HG03342 (cell line): ENCODE measurements at regions not wholly inside any gene's neighbourhood (a gene's known extent, or its start where the extent isn't known, plus 50 kb on each side); places are given as distances from the start of the nearest gene placed in this dataset.

ENCODE experiments used
- ATAC-seq: cut with Tn5 transposase; IDR thresholded peaks from one replicate; pipeline ENCODE4 v1.9.1; 2021; ENCODE audit warnings: mild to moderate bottlenecking, moderate library complexity; ENCODE audit not compliant: unreplicated experiment

DNA sequence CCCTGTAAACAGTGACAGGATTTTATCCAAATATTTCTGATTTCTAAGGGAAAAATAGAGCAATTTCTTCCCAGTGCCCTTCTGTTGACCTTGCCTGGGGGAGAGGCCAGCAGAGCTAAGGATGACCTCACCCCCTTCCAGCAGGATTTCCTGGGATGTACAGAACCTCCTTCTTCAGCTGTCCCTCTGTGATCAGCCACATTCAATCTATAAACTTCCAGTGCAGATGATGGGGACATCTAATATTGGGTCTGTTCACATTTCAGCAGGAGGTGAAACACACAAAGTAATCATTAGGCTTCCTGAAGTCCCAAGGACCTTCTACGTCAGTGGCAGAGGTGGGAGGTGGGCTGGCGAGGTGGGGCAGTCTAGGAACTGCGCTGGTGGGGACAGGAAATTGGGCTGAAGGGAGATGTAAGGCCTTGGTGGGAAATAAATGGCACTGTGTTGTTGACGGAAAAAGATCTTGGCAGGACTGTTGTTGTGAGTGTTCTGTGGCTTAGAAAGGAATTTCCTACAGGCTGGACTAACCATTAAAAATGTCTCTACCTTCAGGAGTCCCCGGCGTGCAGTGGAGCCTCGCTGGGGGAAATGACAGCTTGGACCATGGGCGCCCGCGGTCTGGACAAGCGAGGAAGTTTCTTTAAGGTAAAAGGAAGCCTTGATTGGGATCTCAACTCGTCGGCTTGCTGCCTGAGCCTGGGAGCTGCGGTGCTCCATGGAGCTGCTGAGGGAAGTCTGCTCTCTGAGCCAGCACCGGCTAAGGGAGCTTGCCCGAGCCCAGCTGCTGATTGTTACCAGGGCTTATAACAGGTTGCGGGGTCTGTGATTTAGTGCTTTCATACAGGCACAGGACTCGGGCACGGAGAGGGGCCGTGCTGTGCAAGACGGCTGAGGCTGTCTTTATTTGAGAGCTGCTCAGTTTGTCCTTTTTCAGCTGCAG, 127.9 kb upstream of the NAA20 start:
- ATAC-seq: no peak

DNA sequence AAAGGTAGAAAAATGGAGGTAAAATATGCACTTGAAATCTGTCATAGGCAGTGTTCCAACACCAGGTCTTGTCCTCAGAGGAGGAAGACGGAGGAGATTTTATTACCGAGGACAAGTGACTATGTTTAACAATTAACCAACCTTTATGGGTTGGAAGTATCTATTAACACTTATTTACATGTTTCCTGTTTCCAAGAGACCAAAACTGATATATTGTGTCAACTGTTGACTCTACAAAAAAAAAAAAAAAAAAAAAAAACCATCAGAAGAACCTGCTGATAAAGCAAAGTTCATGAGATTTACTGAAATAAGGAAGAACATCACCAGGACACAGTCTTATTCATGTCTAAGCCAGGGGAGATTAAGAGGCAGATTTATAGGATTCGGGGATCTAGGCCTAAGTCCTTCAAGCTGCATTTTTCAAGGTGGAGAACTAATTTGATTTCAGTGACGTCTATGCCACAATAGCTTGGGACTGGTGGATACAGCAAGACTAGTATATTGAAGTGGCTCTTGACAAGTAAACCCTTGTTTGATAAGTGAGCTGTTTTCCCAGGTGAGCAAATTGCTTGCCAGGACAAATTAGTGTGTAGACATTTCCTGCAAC, 126.6 kb upstream of the NAA20 start:
- no peak for ATAC-seq

DNA sequence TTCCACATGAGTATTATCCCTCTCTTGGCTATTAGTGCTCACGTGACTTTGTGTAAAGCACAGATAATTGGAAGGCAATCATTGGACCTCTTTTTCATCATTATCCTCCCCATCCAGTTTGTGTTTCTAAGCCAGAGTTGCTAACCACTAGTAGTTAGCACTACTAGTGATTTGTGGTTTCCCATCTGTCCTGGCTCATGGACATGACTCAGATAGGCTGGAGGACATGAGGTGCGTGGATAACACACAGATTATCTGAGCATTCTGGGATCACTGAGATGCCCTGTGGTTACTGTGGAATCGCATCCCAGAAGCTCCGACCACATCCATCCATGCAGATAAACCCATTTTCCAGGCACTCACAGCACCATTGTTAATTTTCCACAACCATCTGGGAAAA, 123.8 kb upstream of the NAA20 start:
- no peak for ATAC-seq

DNA sequence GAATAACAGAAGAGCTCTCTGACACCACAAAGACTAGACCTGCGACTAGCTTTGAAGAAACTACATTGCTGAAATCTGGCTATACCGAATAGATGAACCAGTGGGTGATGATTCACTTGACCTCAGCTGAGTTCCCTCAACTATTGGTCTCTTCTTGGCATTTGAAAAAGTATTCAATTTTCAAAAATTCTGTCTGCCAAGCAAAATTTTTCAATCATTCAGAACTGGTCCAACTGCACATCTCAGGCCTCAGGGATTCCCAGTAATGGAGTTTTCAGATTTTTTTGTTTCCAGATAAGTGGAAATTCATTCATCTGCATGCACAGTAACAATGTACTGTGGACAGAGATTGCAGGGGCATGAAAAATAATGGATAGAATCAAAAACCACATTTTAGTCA, 121.4 kb upstream of the NAA20 start:
- ATAC-seq: no peak

DNA sequence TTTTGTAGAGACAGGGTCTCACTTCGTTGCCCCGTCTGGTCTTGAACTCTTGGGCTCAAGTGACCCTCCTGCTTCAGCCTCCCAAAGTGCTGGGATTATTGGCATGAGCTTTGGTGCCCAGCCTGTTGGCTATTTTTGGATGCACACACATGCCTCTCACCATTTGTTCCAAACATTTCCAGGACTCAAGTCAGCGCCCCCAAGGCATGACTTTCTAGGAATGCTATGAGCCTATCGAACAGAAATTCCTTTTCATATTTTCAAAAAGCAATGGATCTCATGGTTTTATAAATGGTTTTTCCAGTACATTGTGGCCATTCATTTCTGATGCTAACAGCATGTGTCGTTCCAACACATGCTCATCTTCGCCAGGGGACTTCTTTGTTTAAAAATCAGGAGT, 119.3 kb upstream of the NAA20 start:
- no peak for ATAC-seq

DNA sequence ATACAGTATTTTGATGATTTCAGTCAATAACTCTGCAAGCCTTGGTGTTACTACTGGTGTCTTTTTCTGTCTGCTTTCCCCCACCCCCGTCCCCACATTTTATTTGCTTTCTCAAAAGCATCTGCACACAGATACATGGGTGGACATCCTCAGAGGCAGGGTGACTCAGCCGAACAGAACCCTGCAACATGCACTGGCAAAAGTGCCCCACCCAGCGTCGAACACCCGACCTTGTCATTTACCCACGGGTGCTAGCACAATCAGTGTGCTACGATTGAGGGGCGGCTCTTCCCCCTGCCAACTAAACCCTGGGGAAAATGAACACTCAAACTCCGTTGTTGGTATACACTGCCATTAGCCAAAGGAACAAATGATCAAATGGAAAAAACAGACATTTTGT, 115.9 kb upstream of the NAA20 start:
- ATAC-seq: no peak

DNA sequence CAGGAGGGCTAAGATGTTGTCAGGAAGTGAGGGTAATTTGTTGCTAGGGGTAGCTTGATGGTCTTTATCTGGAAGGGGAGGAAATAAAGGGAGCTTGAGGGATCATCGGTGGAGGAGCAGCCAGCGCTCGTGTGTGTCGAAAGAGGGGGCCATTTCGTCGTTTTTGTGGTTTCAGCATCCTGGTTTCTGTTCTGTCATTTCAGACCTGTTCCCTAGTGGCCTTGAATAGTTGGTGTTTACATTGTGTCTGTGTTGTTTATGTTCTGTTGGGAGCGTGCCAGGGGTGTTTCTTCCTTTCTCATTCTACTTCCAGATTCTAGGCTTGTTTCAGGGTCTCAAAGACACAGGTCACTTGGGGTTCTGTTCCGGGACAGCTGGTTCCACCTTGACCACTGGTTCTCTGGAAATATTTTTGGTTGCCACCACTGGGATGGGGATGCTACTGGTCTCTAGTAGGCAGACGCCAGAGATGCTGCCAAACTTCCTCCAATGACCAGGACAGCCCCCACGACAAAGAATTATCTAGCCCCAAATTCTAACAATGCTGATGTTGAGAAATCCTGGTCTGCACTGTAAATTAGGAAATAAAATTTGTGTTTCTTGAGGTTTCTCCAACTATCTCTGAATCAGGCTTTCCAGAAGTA, 113.9 kb upstream of the NAA20 start:
- peak; percentile 76 for ATAC-seq

DNA sequence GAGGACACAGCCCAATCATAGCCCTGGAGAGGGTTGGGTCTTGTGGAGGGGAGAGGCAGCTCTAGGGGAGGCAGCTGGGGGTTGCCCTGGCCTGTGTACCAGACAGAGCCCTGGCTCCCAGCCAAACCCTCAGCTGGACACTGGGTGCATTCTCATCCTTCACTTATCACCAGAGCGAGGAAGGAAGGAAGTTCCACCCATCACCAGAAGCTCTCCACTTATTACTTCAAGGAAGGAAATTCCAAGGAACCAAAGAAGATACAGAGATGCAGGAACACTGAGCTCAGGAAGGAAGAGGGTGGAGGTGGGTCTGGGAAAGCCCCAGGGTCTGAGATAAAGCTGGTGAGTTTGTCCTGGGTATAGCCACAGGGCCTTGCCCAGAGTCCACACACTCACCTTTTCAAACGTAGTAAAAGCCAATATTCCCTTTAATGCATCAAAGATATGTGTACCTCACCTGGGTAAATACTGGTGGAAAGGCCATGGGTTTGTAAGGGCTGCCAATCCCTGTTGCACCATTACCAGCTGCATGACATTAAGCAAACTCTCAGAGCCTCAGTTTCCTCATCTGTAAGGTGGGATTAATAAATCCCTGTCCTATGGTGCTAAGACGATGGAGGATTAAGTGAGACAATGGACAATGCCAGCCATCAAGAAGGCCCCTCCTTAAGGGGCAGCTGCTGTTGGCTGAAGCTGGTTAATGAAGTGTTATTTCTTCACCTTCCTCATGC, 109.7 kb upstream of the NAA20 start:
- no peak for ATAC-seq

DNA sequence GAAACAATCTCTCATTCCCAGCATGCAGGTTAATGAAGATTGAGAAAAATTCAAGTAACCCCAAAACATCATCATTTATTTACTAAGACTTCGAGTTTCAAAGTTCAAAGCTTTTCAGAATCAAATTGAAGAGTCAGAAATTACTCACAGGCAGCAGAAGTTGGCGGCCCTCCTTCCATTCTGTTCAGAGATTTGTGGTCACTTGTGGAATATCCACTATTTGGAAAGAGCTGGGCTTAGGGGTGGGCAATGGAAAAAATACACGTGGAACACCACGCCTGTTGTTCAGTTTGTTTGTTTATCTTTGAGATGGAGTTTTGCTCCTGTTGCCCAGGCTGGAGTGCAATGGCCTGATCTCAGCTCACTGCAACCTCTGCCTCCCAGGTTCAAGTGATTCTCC, 108.6 kb upstream of the NAA20 start:
- no peak for ATAC-seq

DNA sequence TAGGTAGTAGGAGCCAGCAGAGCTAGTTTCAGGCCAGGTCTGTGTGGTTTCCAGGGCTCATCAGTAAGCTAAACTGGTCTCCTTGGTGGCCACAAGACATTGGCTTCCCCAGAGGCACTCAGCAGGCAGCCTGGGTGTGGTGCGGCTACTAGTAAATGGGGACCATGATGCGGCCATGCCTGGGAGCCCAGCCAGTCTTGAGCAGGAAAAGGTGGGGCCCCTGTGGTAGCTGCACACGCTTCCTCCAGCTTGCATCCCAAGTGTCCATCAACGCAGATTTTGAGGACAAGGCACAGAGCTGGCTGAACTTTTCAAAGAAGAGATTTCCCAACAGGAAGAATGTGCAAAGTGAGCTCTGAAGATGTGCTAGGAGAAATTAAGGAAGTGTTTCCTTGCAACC, 107.4 kb upstream of the NAA20 start:
- no peak for ATAC-seq

DNA sequence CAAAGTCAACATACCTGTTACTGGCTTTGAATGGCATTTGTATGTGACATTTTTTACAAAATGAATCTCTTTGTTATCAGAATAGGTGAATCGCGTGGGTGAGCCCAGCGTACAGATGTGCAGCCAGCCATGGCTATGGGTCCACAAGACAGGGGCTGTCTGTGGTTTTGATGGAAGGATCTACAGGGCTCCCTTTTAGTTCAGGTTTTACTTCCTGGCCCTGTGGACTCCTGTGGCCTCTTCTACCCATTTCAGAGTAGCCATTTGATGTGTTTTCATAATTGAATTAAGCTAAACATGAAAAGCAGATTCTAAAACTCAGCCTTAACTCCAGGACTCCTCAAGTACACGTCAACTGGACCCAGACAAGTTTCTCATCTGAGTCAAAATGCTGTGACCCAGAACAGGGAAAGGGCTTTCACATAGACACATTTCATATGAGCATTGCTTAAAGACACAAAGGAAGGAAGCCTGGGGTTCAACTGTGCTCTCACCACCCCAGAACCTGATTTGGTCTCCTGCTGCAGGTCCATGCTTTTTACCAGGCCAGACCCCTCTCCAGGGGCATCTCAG, 105.3 kb upstream of the NAA20 start:
- no peak for ATAC-seq

DNA sequence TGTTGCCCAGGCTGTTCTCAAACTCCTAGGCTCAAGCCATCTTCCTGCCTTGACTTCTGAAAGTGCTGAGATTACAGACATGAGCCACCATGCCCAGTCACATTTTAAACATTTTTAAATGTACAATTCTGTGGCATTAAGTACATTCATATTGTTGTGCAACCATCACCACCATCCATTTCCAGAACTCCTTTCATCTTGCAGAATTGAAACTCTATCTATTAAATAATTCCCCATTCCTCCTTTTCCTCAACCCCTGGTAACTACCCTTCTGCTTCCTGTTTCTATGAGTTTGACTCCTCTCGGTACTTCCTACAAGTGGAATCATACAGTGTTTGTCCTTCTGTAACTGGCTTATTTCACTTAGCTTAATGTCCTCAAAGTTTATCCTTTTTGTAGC, 103.8 kb upstream of the NAA20 start:
- no peak for ATAC-seq

DNA sequence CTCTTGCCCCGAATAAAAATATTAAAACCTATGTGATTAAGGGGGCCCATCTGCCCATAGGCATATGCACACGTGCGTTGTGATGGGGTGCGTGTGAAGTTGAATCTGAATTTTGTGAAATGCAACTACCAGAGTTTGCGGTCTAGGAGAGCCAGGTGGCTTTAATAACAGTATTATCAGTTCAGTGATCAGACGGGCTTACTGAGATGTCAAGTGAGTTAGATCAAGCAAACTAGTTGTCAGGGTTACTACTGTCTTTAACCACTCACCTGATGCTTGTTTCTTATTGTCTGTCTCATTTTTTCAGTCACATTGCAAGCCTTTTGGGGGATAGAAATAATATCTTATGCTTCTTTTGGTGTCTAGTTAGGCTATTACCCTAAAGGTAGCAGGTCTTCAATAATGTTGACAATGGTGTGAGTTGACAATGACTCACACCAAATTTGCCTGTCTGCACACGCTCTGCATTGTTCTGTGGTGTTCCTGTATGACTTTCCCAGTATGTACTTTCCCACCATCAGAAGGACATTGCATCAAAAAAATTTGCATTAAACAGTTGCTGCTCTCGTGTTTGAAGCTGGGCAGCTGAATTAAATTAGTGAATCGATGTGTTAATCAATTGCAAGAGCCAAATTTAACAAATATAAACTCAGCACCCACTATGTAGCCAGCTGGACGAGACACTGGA, 103.1 kb upstream of the NAA20 start:
- ATAC-seq: no peak

DNA sequence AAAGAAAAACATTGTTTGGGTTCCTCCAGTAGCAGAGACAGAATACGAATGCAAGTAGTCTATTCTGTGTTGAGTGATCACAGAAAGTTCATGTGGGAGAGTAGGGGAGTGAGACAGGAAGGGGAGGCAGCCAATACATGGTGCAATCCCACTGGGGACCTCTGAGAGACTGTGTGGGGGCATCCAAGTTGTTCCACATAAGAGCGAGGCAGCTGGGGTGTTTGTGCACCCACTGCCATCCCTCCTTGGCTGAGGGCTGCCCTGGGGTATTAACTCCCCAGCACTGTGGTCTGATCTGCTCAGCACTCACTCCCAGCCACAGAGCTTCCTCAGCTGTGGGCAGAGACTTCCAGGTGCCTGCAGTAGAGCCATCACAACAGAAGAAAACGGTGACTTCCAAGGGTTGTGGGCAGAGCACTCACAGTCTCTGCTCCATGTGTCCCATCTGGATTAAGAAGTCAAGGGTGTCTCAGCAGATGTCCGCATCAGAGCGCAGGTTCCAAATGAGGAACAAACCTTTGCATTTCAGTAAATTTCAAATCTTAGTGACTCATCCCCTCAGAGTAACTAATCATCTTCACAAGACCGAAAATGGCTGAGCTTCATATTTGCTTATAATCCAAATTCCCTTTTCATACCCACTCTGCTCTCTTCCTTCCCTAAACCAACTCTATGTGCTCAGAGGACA, 101.9 kb upstream of the NAA20 start:
- no peak for ATAC-seq

DNA sequence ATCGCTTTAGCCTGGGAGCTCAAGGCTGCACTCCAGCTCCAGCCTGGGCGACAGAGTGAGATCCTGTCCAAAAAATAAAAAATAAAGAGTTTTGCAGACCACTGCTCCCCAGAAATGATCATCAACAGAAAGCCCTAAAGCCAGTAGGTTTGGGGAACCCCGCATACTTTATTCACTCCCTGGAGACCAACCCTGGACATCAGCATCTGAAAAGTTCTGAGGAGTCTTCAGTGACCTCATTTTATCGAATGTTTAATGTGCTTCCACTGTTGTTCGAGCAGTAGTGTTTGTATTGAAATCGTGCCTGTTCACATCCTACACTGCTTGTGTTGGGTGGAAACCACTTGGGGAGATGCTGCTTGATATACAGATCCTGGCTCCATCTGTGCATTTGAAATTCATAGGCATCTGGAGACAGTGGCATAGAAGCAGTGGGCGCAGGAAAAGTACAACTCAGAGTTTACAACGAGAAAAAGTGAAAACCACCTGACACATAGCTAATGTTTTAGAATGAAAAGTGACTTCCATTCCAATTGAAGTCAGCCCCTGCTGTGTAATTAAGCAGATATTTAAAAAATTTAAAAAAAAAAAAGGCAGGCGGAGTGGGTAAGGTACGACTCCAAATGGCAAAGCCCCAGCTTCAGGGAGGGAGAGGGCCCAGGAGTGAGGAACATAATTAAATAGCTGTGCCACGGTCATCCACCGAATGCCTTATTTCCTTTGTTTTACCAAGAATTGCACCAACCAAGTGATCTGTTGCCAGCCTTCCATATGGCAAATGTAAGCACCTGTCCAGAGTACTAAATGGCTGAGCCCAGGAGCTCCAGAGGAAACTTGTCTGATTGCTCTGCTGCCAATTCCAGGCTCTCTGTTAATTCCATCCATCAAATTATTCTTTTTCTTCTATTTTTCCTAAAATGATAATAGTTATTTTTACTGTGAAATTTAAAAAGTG, 100.4 kb upstream of the NAA20 start:
- ATAC-seq: no peak

DNA sequence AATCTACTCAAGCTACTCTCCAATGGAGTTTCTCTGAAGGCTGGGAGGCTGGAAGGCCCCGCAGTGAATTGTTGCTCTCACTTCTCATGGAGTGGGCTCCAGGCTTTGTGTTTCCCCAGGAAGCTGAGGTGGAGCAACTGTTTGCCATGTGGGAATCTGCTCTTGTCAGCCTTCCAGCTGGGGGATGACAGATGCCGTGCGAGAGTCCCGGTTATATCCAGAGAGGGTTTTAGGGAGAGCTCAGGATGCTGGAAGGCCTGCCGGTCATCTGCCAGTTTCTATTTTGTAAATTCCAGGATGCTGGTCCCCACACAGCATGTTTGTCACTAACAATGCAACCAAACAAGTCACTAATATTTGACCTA, 98.2 kb upstream of the NAA20 start:
- no peak for ATAC-seq

DNA sequence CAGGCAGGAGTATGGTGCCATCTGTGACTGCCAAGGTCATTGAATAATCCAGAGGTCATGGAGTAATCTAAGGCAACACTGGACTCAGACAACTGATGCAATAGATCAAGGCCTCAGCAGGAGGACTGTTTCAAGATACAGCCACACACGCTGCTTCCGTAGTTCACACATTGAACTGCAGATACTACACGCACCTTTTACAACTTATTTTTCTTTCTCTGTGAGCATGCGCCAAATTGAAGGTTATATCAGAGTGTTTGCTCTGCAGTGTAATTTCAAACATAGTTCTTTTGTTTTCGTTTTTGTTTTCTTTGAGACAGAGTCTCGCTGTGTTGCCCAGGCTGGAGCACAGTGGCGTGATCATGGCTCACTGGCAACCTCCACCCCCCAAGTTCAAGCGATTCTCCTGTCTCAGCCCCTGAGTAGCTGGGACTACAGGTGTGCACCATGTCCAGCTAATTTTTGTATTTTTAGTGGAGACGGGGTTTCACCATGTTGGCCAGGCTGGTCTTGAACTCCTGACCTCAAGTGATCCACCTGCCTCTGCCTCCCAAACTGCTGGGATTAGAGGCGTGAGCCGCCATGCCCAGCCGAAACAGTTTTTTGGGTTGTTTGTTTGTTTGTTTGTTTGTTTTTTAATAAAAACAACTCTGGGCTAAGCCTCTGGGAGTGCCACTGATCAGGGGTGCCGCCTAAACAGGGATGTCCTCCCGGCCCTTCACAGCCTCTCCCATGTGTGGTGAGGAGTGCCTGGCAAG, 96.6 kb upstream of the NAA20 start:
- no peak for ATAC-seq

DNA sequence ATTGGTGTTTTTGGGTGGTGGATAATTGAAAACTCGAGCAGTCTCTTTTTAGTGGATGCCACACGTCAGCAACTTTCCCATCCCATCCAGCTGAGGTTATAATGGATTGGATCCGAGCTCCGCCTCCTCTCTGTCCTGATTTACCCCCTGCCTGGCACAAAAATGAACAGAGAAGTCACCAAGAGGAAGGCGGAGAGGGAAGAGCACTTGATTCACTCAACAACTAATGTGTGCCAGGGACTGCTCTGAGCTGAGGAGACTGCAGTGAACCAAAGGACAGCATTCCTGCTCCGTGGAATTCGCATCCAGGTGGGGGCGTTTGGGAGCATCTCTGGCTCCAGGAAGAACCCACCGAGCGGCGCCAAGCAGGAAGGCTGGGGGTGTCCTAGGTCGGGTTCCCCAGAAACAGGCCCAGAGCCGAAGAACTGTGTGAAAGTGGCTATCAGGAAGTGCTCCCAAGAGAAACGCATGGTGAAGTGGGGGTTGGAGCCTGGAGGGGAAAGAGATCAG, 95.8 kb upstream of the NAA20 start:
- no peak for ATAC-seq
